ENCODE measurements at regions not wholly inside any gene's neighbourhood (a gene's known extent, or its start where the extent isn't known, plus 50 kb on each side); places are given as distances from the start of the nearest gene placed in this dataset.

GRCh38 chr5:153237671-153238332, 252.7 kb upstream of the GRIA1 start:
- TF ChIP-seq CTCF (optimal IDR thresholded peaks at IDR 0.05 in 1 of 3, IDR thresholded peaks at IDR 0.05 in 1 of 3, conservative IDR thresholded peaks at IDR 0.05 in 1 of 3; ENCODE audit: extremely low read depth in 1 of 3, insufficient read depth in 2 of 3, low read length in 3 of 3): no peak
- no peak for TF ChIP-seq EZH2 (IDR thresholded peaks at IDR 0.05; ENCODE audit: low read length)
